GM23248 (cell line): ENCODE measurements at regions not wholly inside any gene's neighbourhood (a gene's known extent, or its start where the extent isn't known, plus 50 kb on each side); places are given as distances from the start of the nearest gene placed in this dataset.

Experiments used
- DNase-seq: peaks from one replicate; pipeline ENCODE4 v3.0.0-alpha.2; 2015
- H2AFZ ChIP-seq: fragments of 200-600 bp; sonication (generic); 2 replicates; pipeline ENCODE4 v1.6.1; 2016; ENCODE audit warnings: antibody characterized with exemption
- H3F3A ChIP-seq: fragments of 200-600 bp; sonication (generic); 2 replicates; pipeline ENCODE4 v1.6.1; 2016; ENCODE audit warnings: mild to moderate bottlenecking, antibody characterized with exemption, mixed run types; ENCODE audit not compliant: insufficient read depth
- H3K27ac ChIP-seq: fragments of 200-600 bp; sonication (generic); 2 replicates; pipeline ENCODE4 v1.5.1; 2016; ENCODE audit warnings: mild to moderate bottlenecking
- H3K27me3 ChIP-seq: fragments of 200-600 bp; sonication (generic); replicated peaks from 2 replicates; pipeline ENCODE4 v1.6.1; 2016; ENCODE audit warnings: mild to moderate bottlenecking; ENCODE audit not compliant: insufficient read depth
- H3K36me3 ChIP-seq: fragments of 200-600 bp; sonication (generic); 2 replicates; pipeline ENCODE4 v1.6.1; 2016; ENCODE audit warnings: low read depth, mild to moderate bottlenecking
- H3K4me1 ChIP-seq: fragments of 200-600 bp; sonication (generic); 2 replicates; pipeline ENCODE4 v1.6.1; 2016; ENCODE audit warnings: mild to moderate bottlenecking; ENCODE audit not compliant: insufficient read depth
- H3K4me2 ChIP-seq: fragments of 200-600 bp; sonication (generic); one replicate; pipeline ENCODE4 v1.6.1; 2016; ENCODE audit warnings: mild to moderate bottlenecking; ENCODE audit not compliant: unreplicated experiment
- H3K4me3 ChIP-seq: fragments of 200-600 bp; sonication (generic); 2 replicates; pipeline ENCODE4 v1.5.1; 2016; ENCODE audit warnings: mild to moderate bottlenecking
- H3K79me2 ChIP-seq: fragments of 200-600 bp; sonication (generic); 2 replicates; pipeline ENCODE4 v1.6.1; 2016; ENCODE audit warnings: mild to moderate bottlenecking; ENCODE audit not compliant: insufficient read depth
- H3K9ac ChIP-seq: fragments of 200-600 bp; sonication (generic); 2 replicates; pipeline ENCODE4 v1.6.1; 2016; ENCODE audit warnings: mild to moderate bottlenecking
- H3K9me2 ChIP-seq: fragments of 200-600 bp; sonication (generic); 2 replicates; pipeline ENCODE4 v1.6.1; 2016; ENCODE audit warnings: mixed run types, mild to moderate bottlenecking, moderate library complexity; ENCODE audit not compliant: insufficient read depth
- H3K9me3 ChIP-seq: fragments of 200-600 bp; sonication (generic); one replicate; pipeline ENCODE4 v1.6.1; 2017; ENCODE audit warnings: low read depth
- H4K20me1 ChIP-seq: fragments of 200-600 bp; sonication (generic); 2 replicates; pipeline ENCODE4 v1.6.0; 2016; ENCODE audit not compliant: insufficient read depth
- EZH2 ChIP-seq: fragments of 200-600 bp; sonication (generic); IDR thresholded peaks from 2 replicates; pipeline ENCODE4 v1.6.1; 2018; ENCODE audit warnings: antibody characterized with exemption, mild to moderate bottlenecking; ENCODE audit not compliant: insufficient read depth, poor library complexity, severe bottlenecking
- EZH2phosphoT487 ChIP-seq: fragments of 200-600 bp; sonication (generic); IDR thresholded peaks from 2 replicates; pipeline ENCODE4 v1.6.1; 2018; ENCODE audit warnings: antibody characterized with exemption, moderate library complexity, mild to moderate bottlenecking, low read depth; ENCODE audit not compliant: insufficient read depth
- WGBS, 2 experiments: methylation state at CpG; one replicate each; pipeline ENCODE4 v1.1.6; 2015 to 2017; ENCODE audit warnings: low lambda C conversion rate in 2 of 2, low coverage in 1 of 2; ENCODE audit errors: missing lambda C conversion rate in 2 of 2; 5-methylcytosine and 5-hydroxymethylcytosine counted together
- in situ Hi-C: fragments of 300-500 bp; cut with MboI; formaldehyde crosslinking; loops from 2 replicates; pipeline ENCODE4 v1.15.0; 2020

GRCh38 chr5:6859951-6860638 is 146.9 kb downstream of the TENT4A start:
- Histone ChIP-seq H3K36me3 (no peaks in the 10 kb centered on the region), H3K27me3 (no peaks in the 10 kb centered on the region), H3K79me2 (no peaks in the 10 kb centered on the region), H3K27ac (no peak overlapping the region), H3K4me3 (no peak overlapping the region), H3K9ac (no peak overlapping the region), H3K4me1 (no peaks in the 10 kb centered on the region), H3F3A (no peaks in the 10 kb centered on the region), H3K9me2 (no peaks in the 10 kb centered on the region), H3K4me2 (no peak overlapping the region), H3K9me3 (no peaks in the 10 kb centered on the region), H2AFZ (no peak overlapping the region), H4K20me1 (no peaks in the 10 kb centered on the region)
- WGBS, 2 experiments, result 28 to 33% methylated on average over 9 of the region's 9 CpGs
- no peak for DNase-seq
- TF ChIP-seq EZH2phosphoT487 (no peak), EZH2 (no peak)
- in situ Hi-C loops, result no loop called here

GRCh38 chr5:6861036-6861435 is 147.8 kb downstream of the TENT4A start:
- H3K79me2 ChIP-seq, result no peaks in the 10 kb centered on the region
- no peak overlapping the region for H3K27ac ChIP-seq
- no peak overlapping the region for H3K4me2 ChIP-seq
- TF ChIP-seq EZH2phosphoT487 (no peak), EZH2 (no peak)
- no peaks in the 10 kb centered on the region for H3F3A ChIP-seq
- H3K9me3 ChIP-seq, result no peaks in the 10 kb centered on the region
- in situ Hi-C loops, result no loop called here
- 21 to 38% methylated on average over 3 of the region's 3 CpGs for WGBS, 2 experiments
- no peaks in the 10 kb centered on the region for H3K4me1 ChIP-seq
- H3K9me2 ChIP-seq, result no peaks in the 10 kb centered on the region
- H3K9ac ChIP-seq, result no peak overlapping the region
- H2AFZ ChIP-seq, result no peak overlapping the region
- no peak overlapping the region for H3K4me3 ChIP-seq
- DNase-seq, result no peak
- H3K36me3 ChIP-seq, result no peaks in the 10 kb centered on the region
- no peaks in the 10 kb centered on the region for H4K20me1 ChIP-seq
- no peaks in the 10 kb centered on the region for H3K27me3 ChIP-seq

GRCh38 chr5:6861667-6862066 is 148.4 kb downstream of the TENT4A start:
- no peak overlapping the region for H3K4me2 ChIP-seq
- TF ChIP-seq EZH2, result no peak
- TF ChIP-seq EZH2phosphoT487, result no peak
- no peaks in the 10 kb centered on the region for H4K20me1 ChIP-seq
- H3K4me3 ChIP-seq, result no peak overlapping the region
- no peaks in the 10 kb centered on the region for H3F3A ChIP-seq
- no peaks in the 10 kb centered on the region for H3K27me3 ChIP-seq
- no peak overlapping the region for H3K27ac ChIP-seq
- in situ Hi-C loops, result no loop called here
- no peaks in the 10 kb centered on the region for H3K9me3 ChIP-seq
- H3K4me1 ChIP-seq, result no peaks in the 10 kb centered on the region
- no peaks in the 10 kb centered on the region for H3K36me3 ChIP-seq
- WGBS, 2 experiments, result 16 to 33% methylated on average over 3 of the region's 3 CpGs
- H2AFZ ChIP-seq, result no peak overlapping the region
- H3K9ac ChIP-seq, result no peak overlapping the region
- no peaks in the 10 kb centered on the region for H3K79me2 ChIP-seq
- H3K9me2 ChIP-seq, result no peaks in the 10 kb centered on the region
- DNase-seq, result peak; percentile 23

GRCh38 chr5:6862306-6862705 is 149.1 kb downstream of the TENT4A start:
- Histone ChIP-seq H3K9me2 (no peaks in the 10 kb centered on the region), H3K79me2 (no peaks in the 10 kb centered on the region), H3K4me3 (no peak overlapping the region), H3K27me3 (no peaks in the 10 kb centered on the region), H3F3A (no peaks in the 10 kb centered on the region), H3K36me3 (no peaks in the 10 kb centered on the region), H3K9me3 (no peaks in the 10 kb centered on the region), H3K4me1 (no peaks in the 10 kb centered on the region), H4K20me1 (no peaks in the 10 kb centered on the region), H3K4me2 (no peak overlapping the region), H2AFZ (no peak overlapping the region), H3K27ac (no peak overlapping the region), H3K9ac (no peak overlapping the region)
- DNase-seq, result no peak
- WGBS, 2 experiments, result 34 to 37% methylated on average over 5 of the region's 5 CpGs
- in situ Hi-C loops, result no loop called here
- TF ChIP-seq EZH2, result no peak
- TF ChIP-seq EZH2phosphoT487, result no peak
